Hepatocyte (in vitro differentiated cells): ENCODE measurements at regions not wholly inside any gene's neighbourhood (a gene's known extent, or its start where the extent isn't known, plus 50 kb on each side); places are given as distances from the start of the nearest gene placed in this dataset.

ENCODE experiments used
- DNase-seq: peaks from one replicate; pipeline ENCODE4 v3.0.0-alpha.2; 2016; ENCODE audit warnings: low spot score
- H2AFZ ChIP-seq: fragments of 200-600 bp; sonication (generic); 2 replicates; pipeline ENCODE4 v1.6.0; 2016; ENCODE audit warnings: antibody characterized with exemption, mild to moderate bottlenecking
- H3K27ac ChIP-seq: fragments of 200-600 bp; sonication (generic); 2 replicates; pipeline ENCODE4 v1.5.1; 2016; ENCODE audit warnings: mild to moderate bottlenecking
- H3K27me3 ChIP-seq: fragments of 200-600 bp; sonication (generic); 2 replicates; pipeline ENCODE4 v1.6.1; 2016
- H3K36me3 ChIP-seq: fragments of 200-600 bp; sonication (generic); replicated peaks from 2 replicates; pipeline ENCODE4 v1.5.1; 2016; ENCODE audit warnings: low read depth; ENCODE audit not compliant: insufficient read depth
- H3K4me1 ChIP-seq: fragments of 200-600 bp; sonication (generic); 2 replicates; pipeline ENCODE4 v1.5.1; 2016; ENCODE audit warnings: mild to moderate bottlenecking, moderate library complexity; ENCODE audit not compliant: insufficient read depth
- H3K4me2 ChIP-seq: fragments of 200-600 bp; sonication (generic); 2 replicates; pipeline ENCODE4 v1.6.0; 2016
- H3K4me3 ChIP-seq: fragments of 200-600 bp; sonication (generic); 2 replicates; pipeline ENCODE4 v1.5.1; 2016; ENCODE audit warnings: mild to moderate bottlenecking
- H3K79me2 ChIP-seq: fragments of 200-600 bp; sonication (generic); 2 replicates; pipeline ENCODE4 v1.6.0; 2017; ENCODE audit warnings: mild to moderate bottlenecking
- H3K9me2 ChIP-seq: fragments of 200-600 bp; sonication (generic); replicated peaks from 2 replicates; pipeline ENCODE4 v1.6.0; 2017; ENCODE audit warnings: mild to moderate bottlenecking; ENCODE audit not compliant: insufficient read depth
- H3K9me3 ChIP-seq: fragments of 200-600 bp; sonication (generic); 2 replicates; pipeline ENCODE4 v1.5.1; 2016; ENCODE audit warnings: low read depth, mild to moderate bottlenecking
- H4K20me1 ChIP-seq: fragments of 200-600 bp; sonication (generic); 2 replicates; pipeline ENCODE4 v1.6.0; 2016; ENCODE audit warnings: mild to moderate bottlenecking; ENCODE audit not compliant: insufficient read depth, poor library complexity, severe bottlenecking
- EZH2 ChIP-seq: fragments of 200-600 bp; sonication (generic); IDR thresholded peaks from 2 replicates; pipeline ENCODE4 v1.6.1; 2016; ENCODE audit warnings: antibody characterized with exemption, mild to moderate bottlenecking, borderline replicate concordance
- EZH2phosphoT487 ChIP-seq: fragments of 200-600 bp; sonication (generic); IDR thresholded peaks from one replicate; pipeline ENCODE4 v1.6.1; 2018; ENCODE audit warnings: antibody characterized with exemption, mild to moderate bottlenecking, low read depth, moderate library complexity; ENCODE audit not compliant: unreplicated experiment, severe bottlenecking
- WGBS: methylation state at CpG from one replicate; pipeline ENCODE4 v1.1.6; 2016; ENCODE audit warnings: low lambda C conversion rate; ENCODE audit errors: missing lambda C conversion rate; 5-methylcytosine and 5-hydroxymethylcytosine counted together
- TF ChIP-seq, protein P1 (sequence below): fragments of 200-600 bp; sonication (generic); IDR thresholded peaks from 2 replicates; pipeline ENCODE4 v1.5.1; 2016; ENCODE audit warnings: antibody characterized with exemption, mild to moderate bottlenecking; ENCODE audit not compliant: poor library complexity

DNA sequence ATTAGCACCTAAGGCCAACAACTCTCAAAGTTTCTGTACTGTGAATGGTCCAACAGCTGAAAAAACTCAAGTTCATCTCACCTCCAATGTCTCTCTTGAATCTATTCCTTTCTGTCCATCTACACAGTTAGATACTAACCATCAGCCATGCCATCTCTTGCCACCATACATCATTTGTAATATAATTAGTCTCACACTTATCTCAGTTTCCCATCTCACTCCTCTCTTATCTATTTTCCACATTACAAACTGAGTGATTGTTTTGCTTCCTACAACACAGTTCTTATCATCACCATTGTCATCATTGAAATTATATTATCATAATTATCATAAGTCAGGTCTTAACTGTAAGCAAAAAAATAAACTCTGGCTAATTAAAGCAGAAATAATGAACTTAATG is 393.9 kb downstream of the PRELID2 start:
- H4K20me1 ChIP-seq, result no peaks in the 10 kb centered on the region

DNA sequence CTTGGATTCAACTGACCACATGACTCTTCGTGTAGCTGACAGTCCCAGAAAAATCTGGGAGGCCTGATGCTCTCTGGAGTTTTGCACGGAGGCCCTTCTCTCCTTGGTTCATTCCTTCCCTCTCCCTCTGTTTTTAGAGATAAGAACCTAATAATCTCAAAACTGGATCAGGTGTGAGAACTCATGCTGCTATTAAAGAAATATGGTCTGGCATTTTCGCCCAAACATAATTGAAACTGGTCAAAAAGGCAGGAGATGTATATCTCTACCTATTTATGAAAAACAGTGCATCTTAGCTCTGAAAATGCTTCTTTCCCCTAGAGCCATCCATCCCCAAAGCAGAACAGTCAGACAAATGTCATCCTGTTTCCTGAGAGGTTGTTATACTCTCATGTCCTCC is 397.5 kb downstream of the PRELID2 start:
- Histone ChIP-seq H3K4me2 (no peak overlapping the region), H3K27ac (no peak overlapping the region), H3K9me2 (no peaks in the 10 kb centered on the region), H2AFZ (no peak overlapping the region), H3K9me3 (no peaks in the 10 kb centered on the region), H3K4me3 (no peak overlapping the region), H4K20me1 (no peaks in the 10 kb centered on the region), H3K4me1 (no peaks in the 10 kb centered on the region), H3K79me2 (no peaks in the 10 kb centered on the region), H3K27me3 (no peaks in the 10 kb centered on the region), H3K36me3 (no peaks in the 10 kb centered on the region)
- no peak for TF ChIP-seq EZH2phosphoT487
- TF ChIP-seq, protein P1, sequence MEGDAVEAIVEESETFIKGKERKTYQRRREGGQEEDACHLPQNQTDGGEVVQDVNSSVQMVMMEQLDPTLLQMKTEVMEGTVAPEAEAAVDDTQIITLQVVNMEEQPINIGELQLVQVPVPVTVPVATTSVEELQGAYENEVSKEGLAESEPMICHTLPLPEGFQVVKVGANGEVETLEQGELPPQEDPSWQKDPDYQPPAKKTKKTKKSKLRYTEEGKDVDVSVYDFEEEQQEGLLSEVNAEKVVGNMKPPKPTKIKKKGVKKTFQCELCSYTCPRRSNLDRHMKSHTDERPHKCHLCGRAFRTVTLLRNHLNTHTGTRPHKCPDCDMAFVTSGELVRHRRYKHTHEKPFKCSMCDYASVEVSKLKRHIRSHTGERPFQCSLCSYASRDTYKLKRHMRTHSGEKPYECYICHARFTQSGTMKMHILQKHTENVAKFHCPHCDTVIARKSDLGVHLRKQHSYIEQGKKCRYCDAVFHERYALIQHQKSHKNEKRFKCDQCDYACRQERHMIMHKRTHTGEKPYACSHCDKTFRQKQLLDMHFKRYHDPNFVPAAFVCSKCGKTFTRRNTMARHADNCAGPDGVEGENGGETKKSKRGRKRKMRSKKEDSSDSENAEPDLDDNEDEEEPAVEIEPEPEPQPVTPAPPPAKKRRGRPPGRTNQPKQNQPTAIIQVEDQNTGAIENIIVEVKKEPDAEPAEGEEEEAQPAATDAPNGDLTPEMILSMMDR, result no peak
- no peak for DNase-seq
- WGBS, result 64% methylated on average over 3 of the region's 3 CpGs

More for the DNA sequence above, 393.9 kb downstream of the PRELID2 start:
- H3K4me2 ChIP-seq, result no peak overlapping the region
- no peaks in the 10 kb centered on the region for H3K4me1 ChIP-seq
- no peak overlapping the region for H3K27ac ChIP-seq
- DNase-seq, result no peak
- H3K27me3 ChIP-seq, result no peaks in the 10 kb centered on the region
- no peaks in the 10 kb centered on the region for H3K79me2 ChIP-seq
- H3K36me3 ChIP-seq, result no peaks in the 10 kb centered on the region
- no peaks in the 10 kb centered on the region for H3K9me2 ChIP-seq
- no peak overlapping the region for H3K4me3 ChIP-seq
- no peak overlapping the region for H2AFZ ChIP-seq
- TF ChIP-seq, protein P1, result no peak
- TF ChIP-seq EZH2phosphoT487 (no peak), EZH2 (no peak)
- no peaks in the 10 kb centered on the region for H3K9me3 ChIP-seq

DNA sequence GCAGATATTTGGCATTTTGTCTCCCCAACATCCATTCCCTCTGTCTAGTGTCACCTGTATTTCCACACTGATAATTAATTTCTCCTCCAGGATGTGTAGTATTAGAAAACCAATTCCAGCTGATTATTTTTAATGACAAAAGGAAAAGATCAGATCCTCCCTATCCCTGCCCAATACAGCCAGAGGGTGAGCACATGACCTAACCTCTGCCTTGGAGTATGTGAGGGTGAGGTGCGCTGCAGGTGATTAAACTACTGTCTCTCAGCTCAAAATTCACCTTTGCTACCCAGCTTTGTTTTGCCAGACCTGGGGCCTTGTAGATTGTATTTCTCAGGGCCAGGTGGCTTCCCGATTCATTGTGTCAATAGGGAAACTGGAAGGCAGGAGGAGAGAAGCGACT is 402.1 kb downstream of the PRELID2 start:
- H3K27me3 ChIP-seq, result no peaks in the 10 kb centered on the region
- no peak for TF ChIP-seq EZH2phosphoT487
- TF ChIP-seq, protein P1, result no peak
- TF ChIP-seq EZH2, result no peak
- H2AFZ ChIP-seq, result no peak overlapping the region
- no peak overlapping the region for H3K27ac ChIP-seq
- no peaks in the 10 kb centered on the region for H4K20me1 ChIP-seq
- no peaks in the 10 kb centered on the region for H3K9me2 ChIP-seq
- H3K4me1 ChIP-seq, result peaks cover 7% of the 10 kb centered on the region
- no peak for DNase-seq
- no peak overlapping the region for H3K4me2 ChIP-seq
- H3K79me2 ChIP-seq, result no peaks in the 10 kb centered on the region
- no peaks in the 10 kb centered on the region for H3K36me3 ChIP-seq
- no peak overlapping the region for H3K4me3 ChIP-seq
- no peaks in the 10 kb centered on the region for H3K9me3 ChIP-seq
- 90% methylated on average over 3 of the region's 3 CpGs for WGBS

DNA sequence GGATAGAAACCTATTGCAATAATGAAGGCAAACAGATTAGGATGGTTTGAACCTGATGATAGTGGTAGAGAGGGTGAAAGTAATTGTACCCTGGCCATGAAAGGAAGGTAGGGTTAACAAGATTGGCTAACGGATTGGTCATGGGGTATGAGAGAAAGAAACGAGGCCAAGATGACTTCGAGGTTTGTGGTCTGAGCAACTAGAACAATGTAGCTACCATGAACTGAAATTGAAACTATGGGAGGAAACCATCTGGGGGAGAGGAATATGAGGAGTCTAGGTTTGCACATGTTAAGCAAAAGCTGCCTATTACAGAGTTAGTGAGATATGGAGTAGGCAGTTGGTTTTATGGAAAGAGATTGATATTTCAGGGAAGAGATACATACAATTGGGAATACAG is 406.0 kb downstream of the PRELID2 start:
- H3K4me3 ChIP-seq, result no peak overlapping the region
- H3K9me2 ChIP-seq, result no peaks in the 10 kb centered on the region
- H2AFZ ChIP-seq, result no peak overlapping the region
- H3K27ac ChIP-seq, result no peak overlapping the region
- H4K20me1 ChIP-seq, result no peaks in the 10 kb centered on the region
- no peaks in the 10 kb centered on the region for H3K79me2 ChIP-seq
- H3K27me3 ChIP-seq, result no peaks in the 10 kb centered on the region
- no peaks in the 10 kb centered on the region for H3K36me3 ChIP-seq
- H3K4me1 ChIP-seq, result peaks cover 7% of the 10 kb centered on the region
- TF ChIP-seq, protein P1, result no peak
- no peak for TF ChIP-seq EZH2phosphoT487
- no peak for TF ChIP-seq EZH2
- WGBS, result 92% methylated on average over 3 of the region's 3 CpGs
- H3K9me3 ChIP-seq, result no peaks in the 10 kb centered on the region
- no peak for DNase-seq
- no peak overlapping the region for H3K4me2 ChIP-seq
